ENCODE measurements at regions not wholly inside any gene's neighbourhood (a gene's known extent, or its start where the extent isn't known, plus 50 kb on each side); places are given as distances from the start of the nearest gene placed in this dataset.
"Not testable (repeated sequence)": the region's sequence is repeated elsewhere in the genome, so short reads cannot be mapped to it uniquely, and the experiment has no call there.

DNA sequence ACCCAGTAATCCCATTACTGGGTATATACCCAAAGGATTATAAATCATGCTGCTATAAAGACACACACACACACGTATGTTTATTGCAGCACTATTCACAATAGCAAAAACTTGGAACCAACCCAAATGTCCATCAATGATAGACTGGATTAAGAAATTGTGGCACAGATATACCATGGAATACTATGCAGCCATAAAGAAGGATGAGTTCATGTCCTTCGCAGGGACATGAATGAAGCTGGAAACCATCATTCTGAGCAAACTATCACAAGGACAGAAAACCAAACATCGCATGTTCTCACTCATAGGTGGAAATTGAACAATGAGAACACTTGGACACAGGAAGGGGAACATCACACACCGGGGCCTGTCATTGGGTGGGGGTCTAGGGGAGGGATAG, 54.6 kb upstream of the CSRP2 start:
- TF ChIP-seq, protein P1, sequence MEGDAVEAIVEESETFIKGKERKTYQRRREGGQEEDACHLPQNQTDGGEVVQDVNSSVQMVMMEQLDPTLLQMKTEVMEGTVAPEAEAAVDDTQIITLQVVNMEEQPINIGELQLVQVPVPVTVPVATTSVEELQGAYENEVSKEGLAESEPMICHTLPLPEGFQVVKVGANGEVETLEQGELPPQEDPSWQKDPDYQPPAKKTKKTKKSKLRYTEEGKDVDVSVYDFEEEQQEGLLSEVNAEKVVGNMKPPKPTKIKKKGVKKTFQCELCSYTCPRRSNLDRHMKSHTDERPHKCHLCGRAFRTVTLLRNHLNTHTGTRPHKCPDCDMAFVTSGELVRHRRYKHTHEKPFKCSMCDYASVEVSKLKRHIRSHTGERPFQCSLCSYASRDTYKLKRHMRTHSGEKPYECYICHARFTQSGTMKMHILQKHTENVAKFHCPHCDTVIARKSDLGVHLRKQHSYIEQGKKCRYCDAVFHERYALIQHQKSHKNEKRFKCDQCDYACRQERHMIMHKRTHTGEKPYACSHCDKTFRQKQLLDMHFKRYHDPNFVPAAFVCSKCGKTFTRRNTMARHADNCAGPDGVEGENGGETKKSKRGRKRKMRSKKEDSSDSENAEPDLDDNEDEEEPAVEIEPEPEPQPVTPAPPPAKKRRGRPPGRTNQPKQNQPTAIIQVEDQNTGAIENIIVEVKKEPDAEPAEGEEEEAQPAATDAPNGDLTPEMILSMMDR (conservative IDR thresholded peaks at IDR 0.05 in 1 of 2, IDR thresholded peaks at IDR 0.05 in 1 of 2; ENCODE audit: low read depth in 1 of 2, low read length in 2 of 2): not testable (repeated sequence)
- TF ChIP-seq EZH2 (IDR thresholded peaks at IDR 0.05; ENCODE audit: low read length, missing control alignments): not testable (repeated sequence)
